ENCODE measurements at regions not wholly inside any gene's neighbourhood (a gene's known extent, or its start where the extent isn't known, plus 50 kb on each side); places are given as distances from the start of the nearest gene placed in this dataset.
A peak's percentile ranks its signal among the peaks of the same experiment; 100 is the strongest.

DNA sequence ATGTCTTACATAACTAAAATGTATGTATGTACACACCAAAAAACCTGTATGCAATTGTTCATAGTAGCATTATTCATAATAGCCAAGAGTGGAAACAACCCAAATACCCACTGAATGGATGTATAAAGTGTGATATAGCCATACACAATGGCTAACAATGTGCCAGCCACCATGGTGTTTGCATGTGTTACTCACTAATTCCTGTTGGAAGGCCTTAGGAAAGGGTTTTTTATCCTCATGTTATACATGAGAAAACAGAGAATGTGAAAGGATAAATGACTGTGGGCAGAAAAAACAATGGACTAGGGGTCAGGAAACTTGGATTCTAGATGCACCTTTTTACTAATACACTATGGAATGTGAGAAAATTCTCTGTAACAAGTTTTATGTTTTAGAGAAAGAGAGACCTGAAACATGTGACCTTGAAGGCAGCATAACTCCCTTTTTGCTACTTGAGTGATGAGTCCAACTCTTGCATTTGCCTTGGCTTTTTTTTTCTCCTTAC, 55.7 kb downstream of the TIGD2 start:
- peak; percentile 11 for DNase-seq (ENCODE audit: low read depth, low spot score)

- DNase-seq (ENCODE audit: low read depth, low spot score), result no peak
These were observed 60.0 kb downstream of the TIGD2 start for GRCh38 chr4:89171176-89171805.

DNA sequence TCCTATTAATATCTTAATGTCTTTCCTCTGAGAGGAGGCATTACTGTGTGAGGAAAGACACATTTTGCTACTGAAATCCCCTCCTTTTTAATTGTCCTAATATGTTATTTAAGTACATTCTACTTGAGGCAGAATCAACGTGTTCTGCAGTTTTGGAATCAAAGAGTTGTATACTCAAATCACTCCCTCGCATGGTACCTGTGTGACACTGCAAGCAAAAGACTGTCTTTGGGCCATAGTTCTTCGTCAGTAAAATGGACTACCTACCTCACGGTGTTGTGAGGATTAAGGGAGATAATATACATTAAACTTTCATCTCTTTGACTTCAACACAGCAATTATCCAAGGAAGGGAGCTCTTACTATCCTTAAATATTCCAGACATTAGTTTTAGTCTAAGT, 61.5 kb downstream of the TIGD2 start:
- no peak for DNase-seq (ENCODE audit: low read depth, low spot score)

GRCh38 chr4:89173336-89174090, 62.2 kb downstream of the TIGD2 start:
- DNase-seq (ENCODE audit: low read depth, low spot score), result no peak

DNA sequence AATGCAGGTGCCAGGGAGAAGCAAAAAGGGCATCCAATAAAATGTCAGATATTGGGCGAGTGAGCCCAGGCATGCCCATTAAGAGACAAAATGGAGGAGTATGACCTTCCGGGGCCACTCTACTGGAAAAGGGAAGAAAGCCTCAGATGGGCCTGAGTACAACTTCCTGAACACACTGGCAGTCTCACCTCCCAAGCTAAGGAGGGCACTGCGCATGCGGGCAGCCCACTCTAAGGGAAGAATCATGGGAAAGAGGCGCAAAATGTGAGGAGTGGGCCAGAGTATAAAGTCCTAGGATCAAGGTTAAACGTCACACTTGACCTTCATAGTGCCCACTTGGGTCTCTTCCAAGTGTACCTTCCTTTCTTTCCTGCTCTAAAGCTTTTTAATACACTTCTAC, 63.5 kb downstream of the TIGD2 start:
- DNase-seq (ENCODE audit: low read depth, low spot score), result no peak

DNA sequence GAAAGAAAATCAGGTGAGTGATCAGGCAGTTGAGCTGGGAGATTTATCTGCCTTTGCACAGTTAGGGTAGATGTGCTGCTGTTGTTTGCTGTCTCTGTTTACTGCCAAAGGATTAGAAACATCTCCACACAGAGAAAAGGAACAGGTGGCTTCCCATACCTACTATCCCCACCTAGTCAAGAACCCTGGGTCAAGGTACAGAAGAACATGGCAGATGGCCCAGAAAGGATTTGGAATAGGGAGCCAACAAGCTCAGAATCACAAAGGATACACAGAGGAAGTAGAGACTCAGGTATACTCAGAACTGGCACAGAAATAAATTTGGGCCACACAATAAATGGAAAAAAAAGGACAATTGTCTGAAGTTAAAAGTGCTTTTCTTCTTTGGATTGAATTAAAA, 64.3 kb downstream of the TIGD2 start:
- DNase-seq (ENCODE audit: low read depth, low spot score), result no peak

DNA sequence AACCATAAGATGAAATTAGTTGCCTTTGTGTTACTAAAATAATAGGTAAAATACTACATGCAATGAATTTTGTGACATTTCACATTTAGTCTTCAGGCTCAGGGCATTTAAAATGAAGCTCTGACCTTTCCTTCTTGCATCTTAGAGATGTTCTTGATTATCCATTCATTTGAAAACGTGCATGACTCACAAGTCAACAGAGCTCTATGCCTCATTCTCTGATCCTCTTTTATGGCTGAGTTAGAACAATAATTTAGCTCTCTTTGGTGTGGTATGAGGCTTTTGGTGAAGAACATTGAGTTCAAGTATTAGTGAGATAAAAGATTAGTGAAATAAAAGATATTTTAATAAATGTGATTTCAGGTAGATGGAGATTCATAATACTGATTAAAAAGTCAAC, 66.5 kb downstream of the TIGD2 start:
- no peak for DNase-seq (ENCODE audit: low read depth, low spot score)

DNA sequence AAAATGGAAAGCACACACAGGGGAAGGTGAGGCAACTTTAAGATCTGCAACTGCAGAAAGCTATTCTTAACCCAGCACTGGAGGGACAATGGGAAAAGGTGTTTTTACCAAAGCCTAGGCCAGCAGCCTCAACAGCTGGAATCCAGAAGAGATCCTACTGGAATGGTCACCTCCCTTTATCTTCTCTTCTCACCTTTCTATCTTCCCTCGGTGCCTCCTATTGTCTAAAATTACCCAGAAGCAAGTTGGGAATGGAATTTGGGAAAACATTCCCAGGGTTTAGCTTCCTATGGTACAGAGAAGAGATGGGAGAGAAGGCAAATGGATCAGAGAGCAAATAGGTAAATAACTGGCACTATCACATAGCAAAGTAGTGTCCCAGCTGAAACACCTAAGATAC, 73.1 kb downstream of the TIGD2 start:
- DNase-seq (ENCODE audit: low read depth, low spot score), result no peak
